ENCODE measurements at regions not wholly inside any gene's neighbourhood (a gene's known extent, or its start where the extent isn't known, plus 50 kb on each side); places are given as distances from the start of the nearest gene placed in this dataset.

DNA sequence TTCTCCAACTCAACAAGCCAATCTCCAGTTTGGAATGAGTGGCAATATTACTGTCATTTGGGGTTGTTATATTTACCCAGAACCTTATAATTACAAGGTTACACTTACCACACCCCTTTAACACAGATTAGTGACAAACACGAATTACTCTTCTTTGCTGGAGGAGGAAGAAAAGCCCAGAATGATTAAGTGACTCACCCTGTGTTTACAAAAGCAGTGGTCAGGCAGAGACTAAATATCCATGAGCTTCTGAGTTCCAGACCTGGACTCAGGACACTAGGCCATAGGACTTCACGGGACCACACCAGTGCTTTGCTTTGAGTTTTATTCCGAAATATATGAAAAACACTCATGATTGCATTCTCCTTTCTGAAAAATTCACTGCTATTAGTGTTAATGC, 370.8 kb downstream of the TLE1 start:
- DNase-seq: no peak
- no peak overlapping the region for H3K27ac ChIP-seq
- no peaks in the 10 kb centered on the region for H3K36me3 ChIP-seq
- WGBS, 2 donors: 74 to 77% methylated on average over 3 of the region's 3 CpGs
- no peaks in the 10 kb centered on the region for H3K4me1 ChIP-seq
- no peak overlapping the region for H3K4me3 ChIP-seq
- TF ChIP-seq POLR2A (IDR thresholded peaks at IDR 0.05): no peak
- no peak for TF ChIP-seq EP300 (IDR thresholded peaks at IDR 0.05)
- no peak for TF ChIP-seq POLR2AphosphoS5 (IDR thresholded peaks at IDR 0.05)
- TF ChIP-seq, protein P1, sequence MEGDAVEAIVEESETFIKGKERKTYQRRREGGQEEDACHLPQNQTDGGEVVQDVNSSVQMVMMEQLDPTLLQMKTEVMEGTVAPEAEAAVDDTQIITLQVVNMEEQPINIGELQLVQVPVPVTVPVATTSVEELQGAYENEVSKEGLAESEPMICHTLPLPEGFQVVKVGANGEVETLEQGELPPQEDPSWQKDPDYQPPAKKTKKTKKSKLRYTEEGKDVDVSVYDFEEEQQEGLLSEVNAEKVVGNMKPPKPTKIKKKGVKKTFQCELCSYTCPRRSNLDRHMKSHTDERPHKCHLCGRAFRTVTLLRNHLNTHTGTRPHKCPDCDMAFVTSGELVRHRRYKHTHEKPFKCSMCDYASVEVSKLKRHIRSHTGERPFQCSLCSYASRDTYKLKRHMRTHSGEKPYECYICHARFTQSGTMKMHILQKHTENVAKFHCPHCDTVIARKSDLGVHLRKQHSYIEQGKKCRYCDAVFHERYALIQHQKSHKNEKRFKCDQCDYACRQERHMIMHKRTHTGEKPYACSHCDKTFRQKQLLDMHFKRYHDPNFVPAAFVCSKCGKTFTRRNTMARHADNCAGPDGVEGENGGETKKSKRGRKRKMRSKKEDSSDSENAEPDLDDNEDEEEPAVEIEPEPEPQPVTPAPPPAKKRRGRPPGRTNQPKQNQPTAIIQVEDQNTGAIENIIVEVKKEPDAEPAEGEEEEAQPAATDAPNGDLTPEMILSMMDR (IDR thresholded peaks at IDR 0.05): no peak
- ATAC-seq (ENCODE audit: low FRiP score in 2 of 2): no peak
- H3K9me3 ChIP-seq: no peaks in the 10 kb centered on the region
- H3K27me3 ChIP-seq: no peaks in the 10 kb centered on the region

- ATAC-seq (ENCODE audit: low FRiP score in 2 of 2) (no peak), DNase-seq (no peak)
- H3K9me3 ChIP-seq: no peaks in the 10 kb centered on the region
- 84 to 93% methylated on average over 7 of the region's 7 CpGs for WGBS, 2 donors
- no peak for TF ChIP-seq POLR2AphosphoS5 (IDR thresholded peaks at IDR 0.05)
- no peak for TF ChIP-seq EP300 (IDR thresholded peaks at IDR 0.05)
- TF ChIP-seq, protein P1 (IDR thresholded peaks at IDR 0.05): no peak
- TF ChIP-seq POLR2A (IDR thresholded peaks at IDR 0.05): no peak
- no peaks in the 10 kb centered on the region for H3K27me3 ChIP-seq
- no peak overlapping the region for H3K27ac ChIP-seq
- H3K36me3 ChIP-seq: no peaks in the 10 kb centered on the region
- H3K4me3 ChIP-seq: no peak overlapping the region
- no peaks in the 10 kb centered on the region for H3K4me1 ChIP-seq
Measured at GRCh38 chr9:81317939-81318338, 371.4 kb downstream of the TLE1 start.

GRCh38 chr9:81317223-81317622, 372.1 kb downstream of the TLE1 start:
- Histone ChIP-seq H3K27ac (no peak overlapping the region), H3K27me3 (no peaks in the 10 kb centered on the region), H3K36me3 (no peaks in the 10 kb centered on the region), H3K9me3 (no peaks in the 10 kb centered on the region), H3K4me3 (no peak overlapping the region), H3K4me1 (no peaks in the 10 kb centered on the region)
- DNase-seq (no peak), ATAC-seq (ENCODE audit: low FRiP score in 2 of 2) (no peak)
- TF ChIP-seq, protein P1 (IDR thresholded peaks at IDR 0.05): no peak
- TF ChIP-seq EP300 (IDR thresholded peaks at IDR 0.05): no peak
- TF ChIP-seq POLR2AphosphoS5 (IDR thresholded peaks at IDR 0.05): no peak
- no peak for TF ChIP-seq POLR2A (IDR thresholded peaks at IDR 0.05)
- WGBS, 2 donors: 86 to 88% methylated on average over 1 of the region's 1 CpG

DNA sequence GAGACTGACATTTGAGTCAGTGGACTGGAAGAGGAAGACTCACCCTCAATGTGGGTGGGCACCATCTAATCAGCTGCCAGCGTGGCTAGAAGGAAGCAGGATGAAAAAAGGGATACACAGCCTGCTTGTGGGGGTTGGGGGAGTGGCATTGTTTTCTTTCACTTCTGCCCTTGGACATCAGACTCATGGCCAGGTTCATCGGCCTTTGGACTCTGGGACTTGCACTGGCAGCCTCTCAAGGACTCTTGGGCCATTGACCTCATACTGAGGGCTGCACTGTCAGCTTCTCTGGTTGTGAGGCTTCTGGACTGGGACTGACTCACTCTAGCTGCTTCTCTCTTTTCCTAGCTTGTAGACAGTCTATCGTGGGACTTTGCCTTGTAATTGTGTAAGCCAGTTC, 374.9 kb downstream of the TLE1 start:
- Histone ChIP-seq H3K27ac (no peak overlapping the region), H3K27me3 (no peaks in the 10 kb centered on the region), H3K9me3 (no peaks in the 10 kb centered on the region), H3K4me3 (no peak overlapping the region), H3K36me3 (no peaks in the 10 kb centered on the region), H3K4me1 (no peaks in the 10 kb centered on the region)
- 72 to 87% methylated on average over 3 of the region's 3 CpGs for WGBS, 2 donors
- DNase-seq (no peak), ATAC-seq (ENCODE audit: low FRiP score in 2 of 2) (no peak)
- no peak for TF ChIP-seq POLR2A (IDR thresholded peaks at IDR 0.05)
- no peak for TF ChIP-seq EP300 (IDR thresholded peaks at IDR 0.05)
- TF ChIP-seq, protein P1 (IDR thresholded peaks at IDR 0.05): no peak
- TF ChIP-seq POLR2AphosphoS5 (IDR thresholded peaks at IDR 0.05): no peak

DNA sequence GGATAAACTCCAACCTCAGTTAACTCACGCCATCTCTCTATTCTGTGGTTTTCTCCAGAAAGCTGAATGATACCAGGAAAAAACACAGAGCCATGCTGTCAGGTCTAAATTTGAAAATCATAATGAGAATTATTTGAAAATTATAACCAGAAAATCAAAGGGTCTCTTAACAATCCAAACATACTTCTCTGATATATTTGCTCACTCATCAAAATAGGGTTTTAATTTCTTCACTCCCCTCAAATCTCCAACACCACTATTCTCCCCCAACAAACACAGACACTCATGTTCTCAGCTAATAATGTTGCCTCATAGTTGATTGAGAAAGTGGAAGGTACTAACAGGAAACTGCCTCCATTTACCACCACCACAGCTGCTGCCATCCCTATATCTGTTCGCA, 375.5 kb downstream of the TLE1 start:
- 86 to 87% methylated on average over 2 of the region's 2 CpGs for WGBS, 2 donors
- Histone ChIP-seq H3K36me3 (no peaks in the 10 kb centered on the region), H3K27me3 (no peaks in the 10 kb centered on the region), H3K9me3 (no peaks in the 10 kb centered on the region), H3K27ac (no peak overlapping the region), H3K4me3 (no peak overlapping the region), H3K4me1 (no peaks in the 10 kb centered on the region)
- ATAC-seq (ENCODE audit: low FRiP score in 2 of 2) (no peak), DNase-seq (no peak)
- no peak for TF ChIP-seq POLR2AphosphoS5 (IDR thresholded peaks at IDR 0.05)
- TF ChIP-seq, protein P1 (IDR thresholded peaks at IDR 0.05): no peak
- TF ChIP-seq POLR2A (IDR thresholded peaks at IDR 0.05): no peak
- TF ChIP-seq EP300 (IDR thresholded peaks at IDR 0.05): no peak

Data from upper lobe of left lung (tissue), 6 donors.